H1 (cell line): ENCODE measurements at regions not wholly inside any gene's neighbourhood (a gene's known extent, or its start where the extent isn't known, plus 50 kb on each side); places are given as distances from the start of the nearest gene placed in this dataset.

Experiments used
- CTCF ChIA-PET: fragments of 300-600 bp; sonication (Branson Sonifier 250); formaldehyde crosslinking; loops from one replicate; lab custom pipeline; 2021; ENCODE audit not compliant: partially characterized antibody; lab: Charles Lee
- POLR2A ChIA-PET: fragments of 300-600 bp; sonication (Branson Sonifier 250); formaldehyde crosslinking; loops from one replicate; lab custom pipeline; 2021; ENCODE audit warnings: inconsistent platforms; ENCODE audit not compliant: partially characterized antibody; lab: Charles Lee
- DNase-seq, 2 experiments: peaks; one replicate each; pipeline versions ENCODE4 v3.0.0 to v3.0.0-alpha.2; 2010 to 2022; ENCODE audit warnings: low spot score in 2 of 2, low read depth in 1 of 2, mixed read lengths in 1 of 2
- FAIRE-seq: peaks from 2 replicates; lab custom pipeline; 2011; peaks lifted over from hg19 to GRCh38; lab: Jason Lieb, UNC
- H2AFZ ChIP-seq: 2 replicates; pipeline ENCODE4 v1.8.1; 2012; ENCODE audit warnings: low read length, inconsistent platforms
- H2AK5ac ChIP-seq: 2 replicates; pipeline ENCODE4 v1.6.1; 2013; ENCODE audit warnings: low read depth, low read length
- H2BK120ac ChIP-seq: replicated peaks from 2 replicates; pipeline ENCODE3; 2013; ENCODE audit warnings: low read depth, low read length, inconsistent platforms
- H2BK12ac ChIP-seq: 2 replicates; pipeline ENCODE4 v1.6.1; 2013; ENCODE audit warnings: low read depth, low read length
- H2BK15ac ChIP-seq: 2 replicates; pipeline ENCODE4 v1.6.1; 2013; ENCODE audit warnings: low read length
- H2BK20ac ChIP-seq: 2 replicates; pipeline ENCODE4 v1.6.1; 2013; ENCODE audit warnings: low read length
- H2BK5ac ChIP-seq: 2 replicates; pipeline ENCODE4 v1.6.1; 2013; ENCODE audit warnings: low read depth, low read length
- H3K14ac ChIP-seq: 2 replicates; pipeline ENCODE4 v1.6.1; 2013; ENCODE audit warnings: inconsistent platforms; ENCODE audit not compliant: insufficient read length
- H3K18ac ChIP-seq: 2 replicates; pipeline ENCODE4 v1.6.1; 2013; ENCODE audit warnings: low read length; ENCODE audit errors: extremely low read depth
- H3K23ac ChIP-seq: 2 replicates; pipeline ENCODE4 v1.6.1; 2013; ENCODE audit warnings: inconsistent platforms; ENCODE audit not compliant: insufficient read length
- H3K23me2 ChIP-seq: 2 replicates; pipeline ENCODE4 v1.6.1; 2013; ENCODE audit warnings: low read depth, low read length
- H3K27ac ChIP-seq: 2 replicates; pipeline ENCODE4 v1.6.1; 2011; ENCODE audit warnings: low read depth, low read length, inconsistent platforms
- H3K27me3 ChIP-seq, 4 experiments: replicated peaks in 1 of 4; 1 replicate in 1 of 4; 2 replicates in 3 of 4; pipeline versions ENCODE4 v1.6.1 to v1.8.1; 2011 to 2013; ENCODE audit warnings: low read length in 3 of 4, mild to moderate bottlenecking in 3 of 4, inconsistent platforms in 2 of 4, mixed read lengths in 2 of 4, moderate library complexity in 1 of 4; ENCODE audit not compliant: control insufficient read depth in 3 of 4, insufficient read depth in 3 of 4; ENCODE audit errors: extremely low read depth in 1 of 4
- H3K36me3 ChIP-seq, 4 experiments: 2 replicates each; pipeline versions ENCODE4 v1.6.1 to v1.8.1; 2011 to 2013; ENCODE audit warnings: mild to moderate bottlenecking in 4 of 4, low read length in 3 of 4, moderate library complexity in 2 of 4, control low read depth in 1 of 4, inconsistent platforms in 1 of 4; ENCODE audit not compliant: insufficient read depth in 4 of 4, control insufficient read depth in 2 of 4
- H3K4ac ChIP-seq: replicated peaks from 2 replicates; pipeline ENCODE3; 2013; ENCODE audit warnings: low read length, low read depth, mixed read lengths, inconsistent platforms; ENCODE audit not compliant: insufficient read length
- H3K4me1 ChIP-seq, 4 experiments: replicated peaks in 1 of 4; 1 replicate in 1 of 4; 2 replicates in 3 of 4; pipeline versions ENCODE4 v1.6.1 to v1.8.1; 2011 to 2013; ENCODE audit warnings: low read length in 3 of 4, inconsistent platforms in 2 of 4, mixed read lengths in 1 of 4; ENCODE audit not compliant: insufficient read depth in 4 of 4, control insufficient read depth in 3 of 4
- H3K4me2 ChIP-seq, 2 experiments: 2 replicates each; pipeline versions ENCODE4 v1.6.1 to v1.8.1; 2011 to 2013; ENCODE audit warnings: low read depth in 2 of 2, low read length in 2 of 2, control low read depth in 1 of 2, inconsistent platforms in 1 of 2, mild to moderate bottlenecking in 1 of 2; ENCODE audit not compliant: insufficient read depth in 1 of 2
- H3K4me3 ChIP-seq, 4 experiments: fragments of 200-600, 300-600 bp in 1 of 4; sonication (generic), shearing (Covaris generic), sonication (Bioruptor Twin) in 1 of 4; 2 replicates each; pipeline versions ENCODE4 v1.5.1 to v1.8.1; 2011 to 2016; ENCODE audit warnings: low read length in 4 of 4, low read depth in 3 of 4, control low read depth in 2 of 4, inconsistent platforms in 2 of 4, mild to moderate bottlenecking in 2 of 4, mixed read lengths in 1 of 4, moderate library complexity in 1 of 4; ENCODE audit not compliant: insufficient read depth in 2 of 4; ENCODE audit errors: extremely low read depth in 1 of 4
- H3K56ac ChIP-seq: replicated peaks from 2 replicates; pipeline ENCODE3; 2013; ENCODE audit warnings: low read depth, mild to moderate bottlenecking, mixed read lengths, low read length, inconsistent platforms; ENCODE audit not compliant: insufficient read length
- H3K79me1 ChIP-seq: 2 replicates; pipeline ENCODE4 v1.6.1; 2013; ENCODE audit warnings: low read depth, low read length, control low read depth
- H3K79me2 ChIP-seq, 2 experiments: 2 replicates each; pipeline versions ENCODE4 v1.6.1 to v1.8.1; 2012 to 2013; ENCODE audit warnings: low read length in 2 of 2, mild to moderate bottlenecking in 2 of 2, inconsistent platforms in 1 of 2; ENCODE audit not compliant: insufficient read depth in 2 of 2, control insufficient read depth in 1 of 2
- H3K9ac ChIP-seq, 4 experiments: replicated peaks in 1 of 4; 1 replicate in 1 of 4; 2 replicates in 3 of 4; pipeline versions ENCODE4 v1.6.1 to v1.8.1; 2011 to 2013; ENCODE audit warnings: low read depth in 3 of 4, low read length in 3 of 4, control low read depth in 2 of 4, mild to moderate bottlenecking in 2 of 4, moderate library complexity in 2 of 4, inconsistent platforms in 1 of 4; ENCODE audit errors: extremely low read depth in 1 of 4
- H3K9me3 ChIP-seq, 2 experiments: 2 replicates each; pipeline versions ENCODE4 v1.6.1 to v1.8.1; 2012 to 2013; ENCODE audit warnings: mild to moderate bottlenecking in 2 of 2, moderate library complexity in 2 of 2, control low read depth in 1 of 2, inconsistent platforms in 1 of 2, low read depth in 1 of 2, low read length in 1 of 2, mixed read lengths in 1 of 2; ENCODE audit not compliant: insufficient read depth in 2 of 2
- H4K20me1 ChIP-seq, 2 experiments: replicated peaks in 1 of 2; 2 replicates each; pipeline versions ENCODE3 to v1.8.1; 2011 to 2013; ENCODE audit warnings: inconsistent platforms in 2 of 2, low read length in 2 of 2, mild to moderate bottlenecking in 1 of 2; ENCODE audit not compliant: insufficient read depth in 2 of 2, control insufficient read depth in 1 of 2
- H4K5ac ChIP-seq: 2 replicates; pipeline ENCODE4 v1.6.1; 2013; ENCODE audit warnings: low read length, low read depth, mixed read lengths, inconsistent platforms; ENCODE audit not compliant: insufficient read length
- H4K8ac ChIP-seq: 2 replicates; pipeline ENCODE4 v1.8.0; 2013; ENCODE audit warnings: mild to moderate bottlenecking, moderate library complexity, low read length, inconsistent platforms; ENCODE audit not compliant: insufficient read depth; ENCODE audit errors: extremely low read depth
- H4K91ac ChIP-seq: replicated peaks from 2 replicates; pipeline ENCODE3; 2013; ENCODE audit warnings: low read length, mixed read lengths, inconsistent platforms; ENCODE audit not compliant: insufficient read length
- CHD2 ChIP-seq: IDR thresholded peaks from 2 replicates; pipeline ENCODE4 v1.6.1; 2012; ENCODE audit warnings: low read length, improper control_type of control experiment
- KDM4A ChIP-seq: IDR thresholded peaks from one replicate; pipeline ENCODE4 v1.7.1; 2012; ENCODE audit warnings: low read depth, mild to moderate bottlenecking, moderate library complexity, low read length, inconsistent platforms; ENCODE audit not compliant: severe bottlenecking
- NANOG ChIP-seq: IDR thresholded peaks from 2 replicates; pipeline ENCODE4 v1.6.1; 2011; ENCODE audit warnings: low read length, low read depth, mild to moderate bottlenecking, inconsistent platforms; ENCODE audit not compliant: insufficient read depth, poor library complexity, severe bottlenecking
- PHF8 ChIP-seq: fragments of 200-600 bp; sonication (generic); conservative IDR thresholded peaks from 2 replicates; pipeline ENCODE4 v1.7.1; 2012; ENCODE audit warnings: low read depth, mild to moderate bottlenecking, inconsistent platforms, low read length, moderate library complexity
- RNF2 ChIP-seq: fragments of 200-900, 300-1000 bp; sonication (generic); IDR thresholded peaks from 2 replicates; pipeline ENCODE4 v1.7.1; 2016; ENCODE audit warnings: borderline replicate concordance, low read depth, mild to moderate bottlenecking, antibody characterized with exemption, low read length; ENCODE audit not compliant: poor library complexity, severe bottlenecking; ENCODE audit errors: missing control alignments
- SAP30 ChIP-seq: fragments of 300-600 bp; sonication (generic); IDR thresholded peaks from 2 replicates; pipeline ENCODE4 v1.7.1; 2012; ENCODE audit warnings: low read length, moderate library complexity, mild to moderate bottlenecking, inconsistent platforms; ENCODE audit not compliant: insufficient read depth, insufficient replicate concordance
- SIRT6 ChIP-seq: IDR thresholded peaks from one replicate; pipeline ENCODE4 v1.7.1; 2012; ENCODE audit warnings: low read length, inconsistent platforms
- SP1 ChIP-seq: IDR thresholded peaks from 2 replicates; pipeline ENCODE4 v1.6.1; 2011; ENCODE audit warnings: low read depth, low read length
- YY1 ChIP-seq: IDR thresholded peaks from 2 replicates; pipeline ENCODE4 v1.6.1; 2011; ENCODE audit warnings: low read depth, mild to moderate bottlenecking, low read length
- WGBS, 2 experiments: shearing (Covaris generic) in 1 of 2; methylation state at CpG; one replicate each; pipeline versions ENCODE4 v1.1.6 to v1.1.7; 2013 to 2015; ENCODE audit warnings: low lambda C conversion rate in 2 of 2, mixed read lengths in 2 of 2, inconsistent platforms in 1 of 2, low coverage in 1 of 2, missing lambda C conversion rate in 1 of 2; ENCODE audit not compliant: insufficient replicate concordance in 2 of 2, insufficient coverage in 1 of 2, insufficient read length in 1 of 2; ENCODE audit errors: extremely low coverage in 1 of 2, missing lambda C conversion rate in 1 of 2; 5-methylcytosine and 5-hydroxymethylcytosine counted together
- TF ChIP-seq, protein P1 (sequence below): IDR thresholded peaks from 2 replicates; pipeline ENCODE4 v1.6.1; 2011; ENCODE audit warnings: low read length, improper control_type of control experiment

DNA sequence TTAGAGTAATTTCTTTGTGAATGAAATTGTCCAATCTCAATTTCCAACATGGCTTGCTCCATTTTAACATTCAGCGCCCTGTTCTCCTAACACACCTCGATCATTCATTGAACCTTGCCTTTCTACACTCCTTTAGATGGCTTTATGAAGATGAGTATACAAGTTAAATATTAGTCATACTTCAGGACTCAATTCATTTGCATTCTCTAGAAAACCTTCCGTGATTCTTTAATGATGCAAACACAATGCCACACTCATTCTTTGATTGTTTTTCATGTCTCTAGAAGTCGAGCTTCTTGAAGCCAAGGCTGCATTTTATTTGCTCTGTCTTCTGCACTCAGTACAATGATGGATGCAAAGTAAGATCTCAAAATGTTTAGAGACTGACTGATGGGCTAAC is 641.2 kb downstream of the DOK5 start:
- Histone ChIP-seq H3K18ac (no peak overlapping the region), H2BK5ac (no peak overlapping the region), H2BK20ac (no peak overlapping the region), H2AK5ac (no peak overlapping the region), H3K23ac (no peak overlapping the region), H3K9me3 (no peaks in the 10 kb centered on the region), H3K56ac (no peak overlapping the region), H2BK120ac (no peak overlapping the region), H3K4ac (no peak overlapping the region), H2BK15ac (no peak overlapping the region), H3K4me1 (no peaks in the 10 kb centered on the region), H3K27me3 (no peaks in the 10 kb centered on the region), H3K9ac (no peak overlapping the region), H4K20me1 (no peaks in the 10 kb centered on the region), H3K14ac (no peak overlapping the region), H3K36me3 (no peaks in the 10 kb centered on the region), H3K4me3 (no peak overlapping the region), H3K4me2 (no peak overlapping the region), H2BK12ac (no peak overlapping the region), H4K8ac (no peak overlapping the region), H3K79me2 (no peaks in the 10 kb centered on the region), H4K91ac (no peak overlapping the region), H4K5ac (no peak overlapping the region), H3K27ac (no peak overlapping the region), H3K23me2 (no peaks in the 10 kb centered on the region), H2AFZ (no peak overlapping the region), H3K79me1 (no peaks in the 10 kb centered on the region)
- ChIA-PET POLR2A (no interaction called here), CTCF (no interaction called here)
- DNase-seq = no peak
- WGBS, 2 experiments = 88% methylated on average over 4 of the region's 4 CpGs; no CpG with 5 or more reads in 1 of the 2 experiments
- TF ChIP-seq SIRT6 = no peak
- TF ChIP-seq RNF2 = no peak
- no peak for TF ChIP-seq PHF8
- TF ChIP-seq SP1 = no peak
- no peak for TF ChIP-seq SAP30
- TF ChIP-seq KDM4A = no peak
- no peak for TF ChIP-seq YY1
- TF ChIP-seq CHD2 = no peak
- TF ChIP-seq, protein P1, sequence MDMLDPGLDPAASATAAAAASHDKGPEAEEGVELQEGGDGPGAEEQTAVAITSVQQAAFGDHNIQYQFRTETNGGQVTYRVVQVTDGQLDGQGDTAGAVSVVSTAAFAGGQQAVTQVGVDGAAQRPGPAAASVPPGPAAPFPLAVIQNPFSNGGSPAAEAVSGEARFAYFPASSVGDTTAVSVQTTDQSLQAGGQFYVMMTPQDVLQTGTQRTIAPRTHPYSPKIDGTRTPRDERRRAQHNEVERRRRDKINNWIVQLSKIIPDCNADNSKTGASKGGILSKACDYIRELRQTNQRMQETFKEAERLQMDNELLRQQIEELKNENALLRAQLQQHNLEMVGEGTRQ = no peak
- no peak for TF ChIP-seq NANOG
- no peak for FAIRE-seq
